ENCODE measurements at regions not wholly inside any gene's neighbourhood (a gene's known extent, or its start where the extent isn't known, plus 50 kb on each side); places are given as distances from the start of the nearest gene placed in this dataset.
A peak's percentile ranks its signal among the peaks of the same experiment; 100 is the strongest.
"Not testable (repeated sequence)": the region's sequence is repeated elsewhere in the genome, so short reads cannot be mapped to it uniquely, and the experiment has no call there.

GRCh38 chr22:25417826-25418225, 146.6 kb upstream of the GRK3 start:
- no CpG with 5 or more reads among the region's 2 CpGs for WGBS (ENCODE audit: extremely low coverage, insufficient coverage, insufficient read length)
- not testable (repeated sequence) for DNase-seq; H4K12ac ChIP-seq (ENCODE audit: low read depth, low read length); H4K91ac ChIP-seq (ENCODE audit: low read depth, low read length); H3K14ac ChIP-seq (ENCODE audit: low read length); H3K4me1 ChIP-seq (ENCODE audit: control insufficient read depth in 1 of 2, insufficient read depth in 2 of 2, low read length in 2 of 2); H3K4me2 ChIP-seq (ENCODE audit: low read length); H2AFZ ChIP-seq (ENCODE audit: insufficient read depth, low read length, poor library complexity); H3K23ac ChIP-seq (ENCODE audit: low read length); H3K79me2 ChIP-seq (ENCODE audit: control insufficient read depth, insufficient read depth, low read length, poor library complexity); H4K8ac ChIP-seq (ENCODE audit: low read depth, low read length); H3K4ac ChIP-seq (ENCODE audit: low read depth, low read length); H3K9ac ChIP-seq (ENCODE audit: low read length); H2BK5ac ChIP-seq (ENCODE audit: low read depth, low read length, poor library complexity); H2BK120ac ChIP-seq (ENCODE audit: insufficient read depth, low read length, poor library complexity); H3K9me3 ChIP-seq (ENCODE audit: insufficient read depth, low read depth, low read length); H3K18ac ChIP-seq (ENCODE audit: low read length); H3K4me3 ChIP-seq (ENCODE audit: low read depth, low read length); H3K79me1 ChIP-seq (ENCODE audit: low read length); H3K27ac ChIP-seq (ENCODE audit: low read depth, low read length); H2AK5ac ChIP-seq (ENCODE audit: low read length); H2BK12ac ChIP-seq (ENCODE audit: low read length); H3K36me3 ChIP-seq (ENCODE audit: control insufficient read depth in 1 of 2, insufficient read depth in 2 of 2, low read length in 2 of 2)
- H3K27me3 ChIP-seq (ENCODE audit: insufficient read depth, low read length) = peaks cover 24% of the 10 kb centered on the region

- no peak overlapping the region for H3K27ac ChIP-seq (ENCODE audit: low read depth, low read length)
- DNase-seq = peak; percentile 62 to 69
- no peak overlapping the region for H3K18ac ChIP-seq (ENCODE audit: low read length)
- no peaks in the 10 kb centered on the region for H3K79me1 ChIP-seq (ENCODE audit: low read length)
- no peak overlapping the region for H4K12ac ChIP-seq (ENCODE audit: low read depth, low read length)
- H3K4me3 ChIP-seq (ENCODE audit: low read depth, low read length) = no peak overlapping the region
- no peak overlapping the region for H2BK12ac ChIP-seq (ENCODE audit: low read length)
- H3K9me3 ChIP-seq (ENCODE audit: insufficient read depth, low read depth, low read length) = peaks cover 2% of the 10 kb centered on the region
- H3K36me3 ChIP-seq (ENCODE audit: control insufficient read depth in 1 of 2, insufficient read depth in 2 of 2, low read length in 2 of 2) = no peaks in the 10 kb centered on the region
- no peak overlapping the region for H2AFZ ChIP-seq (ENCODE audit: insufficient read depth, low read length, poor library complexity)
- no peak overlapping the region for H2BK120ac ChIP-seq (ENCODE audit: insufficient read depth, low read length, poor library complexity)
- peaks cover 24% of the 10 kb centered on the region for H3K27me3 ChIP-seq (ENCODE audit: insufficient read depth, low read length)
- no peaks in the 10 kb centered on the region for H3K79me2 ChIP-seq (ENCODE audit: control insufficient read depth, insufficient read depth, low read length, poor library complexity)
- no peak overlapping the region for H3K14ac ChIP-seq (ENCODE audit: low read length)
- peak overlapping the region; percentile 18 for H3K4me2 ChIP-seq (ENCODE audit: low read length)
- H4K8ac ChIP-seq (ENCODE audit: low read depth, low read length) = no peak overlapping the region
- no peak overlapping the region for H3K9ac ChIP-seq (ENCODE audit: low read length)
- no peak overlapping the region for H3K4ac ChIP-seq (ENCODE audit: low read depth, low read length)
- no CpG with 5 or more reads among the region's 25 CpGs for WGBS (ENCODE audit: extremely low coverage, insufficient coverage, insufficient read length)
- H4K91ac ChIP-seq (ENCODE audit: low read depth, low read length) = no peak overlapping the region
- no peak overlapping the region for H2AK5ac ChIP-seq (ENCODE audit: low read length)
- no peak overlapping the region for H3K23ac ChIP-seq (ENCODE audit: low read length)
- H2BK5ac ChIP-seq (ENCODE audit: low read depth, low read length, poor library complexity) = no peak overlapping the region
- peaks cover 5 to 6% of the 10 kb centered on the region in 2 experiments for H3K4me1 ChIP-seq (ENCODE audit: control insufficient read depth in 1 of 2, insufficient read depth in 2 of 2, low read length in 2 of 2)
These were observed 145.0 kb upstream of the GRK3 start for GRCh38 chr22:25419247-25420113.

- H2BK120ac ChIP-seq (ENCODE audit: insufficient read depth, low read length, poor library complexity); H2BK5ac ChIP-seq (ENCODE audit: low read depth, low read length, poor library complexity); H3K9ac ChIP-seq (ENCODE audit: low read length); H3K18ac ChIP-seq (ENCODE audit: low read length); H3K9me3 ChIP-seq (ENCODE audit: insufficient read depth, low read depth, low read length); H2AK5ac ChIP-seq (ENCODE audit: low read length); H4K12ac ChIP-seq (ENCODE audit: low read depth, low read length); H3K79me1 ChIP-seq (ENCODE audit: low read length); H2AFZ ChIP-seq (ENCODE audit: insufficient read depth, low read length, poor library complexity); H3K4me2 ChIP-seq (ENCODE audit: low read length); H3K23ac ChIP-seq (ENCODE audit: low read length); H3K4me3 ChIP-seq (ENCODE audit: low read depth, low read length); H3K14ac ChIP-seq (ENCODE audit: low read length); H3K79me2 ChIP-seq (ENCODE audit: control insufficient read depth, insufficient read depth, low read length, poor library complexity); H3K27ac ChIP-seq (ENCODE audit: low read depth, low read length); DNase-seq; H3K36me3 ChIP-seq (ENCODE audit: control insufficient read depth in 1 of 2, insufficient read depth in 2 of 2, low read length in 2 of 2); H2BK12ac ChIP-seq (ENCODE audit: low read length); H4K8ac ChIP-seq (ENCODE audit: low read depth, low read length); H3K4ac ChIP-seq (ENCODE audit: low read depth, low read length); H3K4me1 ChIP-seq (ENCODE audit: control insufficient read depth in 1 of 2, insufficient read depth in 2 of 2, low read length in 2 of 2); H4K91ac ChIP-seq (ENCODE audit: low read depth, low read length): not testable (repeated sequence)
- H3K27me3 ChIP-seq (ENCODE audit: insufficient read depth, low read length) = peaks cover 24% of the 10 kb centered on the region
- no CpG with 5 or more reads among the region's 6 CpGs for WGBS (ENCODE audit: extremely low coverage, insufficient coverage, insufficient read length)
These were observed 144.4 kb upstream of the GRK3 start for GRCh38 chr22:25420114-25420441.

GRCh38 chr22:25420471-25420924, 144.0 kb upstream of the GRK3 start:
- H2BK120ac ChIP-seq (ENCODE audit: insufficient read depth, low read length, poor library complexity) = no peak overlapping the region
- H3K36me3 ChIP-seq (ENCODE audit: control insufficient read depth in 1 of 2, insufficient read depth in 2 of 2, low read length in 2 of 2) = no peaks in the 10 kb centered on the region
- H3K79me1 ChIP-seq (ENCODE audit: low read length) = no peaks in the 10 kb centered on the region
- no peak overlapping the region for H4K91ac ChIP-seq (ENCODE audit: low read depth, low read length)
- H3K9me3 ChIP-seq (ENCODE audit: insufficient read depth, low read depth, low read length) = peaks cover 2% of the 10 kb centered on the region
- no peak overlapping the region for H3K4ac ChIP-seq (ENCODE audit: low read depth, low read length)
- no peak overlapping the region for H2AK5ac ChIP-seq (ENCODE audit: low read length)
- no peak overlapping the region for H3K27ac ChIP-seq (ENCODE audit: low read depth, low read length)
- no peak overlapping the region for H2BK5ac ChIP-seq (ENCODE audit: low read depth, low read length, poor library complexity)
- H3K4me3 ChIP-seq (ENCODE audit: low read depth, low read length) = peak overlapping the region; percentile 42
- peaks cover 5 to 6% of the 10 kb centered on the region in 2 experiments for H3K4me1 ChIP-seq (ENCODE audit: control insufficient read depth in 1 of 2, insufficient read depth in 2 of 2, low read length in 2 of 2)
- H3K4me2 ChIP-seq (ENCODE audit: low read length) = peak overlapping the region; percentile 58
- DNase-seq = no peak
- no peak overlapping the region for H3K14ac ChIP-seq (ENCODE audit: low read length)
- no peak overlapping the region for H4K8ac ChIP-seq (ENCODE audit: low read depth, low read length)
- no peak overlapping the region for H2BK12ac ChIP-seq (ENCODE audit: low read length)
- no peak overlapping the region for H4K12ac ChIP-seq (ENCODE audit: low read depth, low read length)
- no peak overlapping the region for H3K9ac ChIP-seq (ENCODE audit: low read length)
- WGBS (ENCODE audit: extremely low coverage, insufficient coverage, insufficient read length) = no CpG with 5 or more reads among the region's 21 CpGs
- no peak overlapping the region for H3K23ac ChIP-seq (ENCODE audit: low read length)
- no peak overlapping the region for H3K18ac ChIP-seq (ENCODE audit: low read length)
- peaks cover 24% of the 10 kb centered on the region for H3K27me3 ChIP-seq (ENCODE audit: insufficient read depth, low read length)
- no peak overlapping the region for H2AFZ ChIP-seq (ENCODE audit: insufficient read depth, low read length, poor library complexity)
- H3K79me2 ChIP-seq (ENCODE audit: control insufficient read depth, insufficient read depth, low read length, poor library complexity) = no peaks in the 10 kb centered on the region

All from trophoblast cell (in vitro differentiated cells and primary cell).